GM23338 (cell line): ENCODE measurements at regions not wholly inside any gene's neighbourhood (a gene's known extent, or its start where the extent isn't known, plus 50 kb on each side); places are given as distances from the start of the nearest gene placed in this dataset.
"Not testable (repeated sequence)": the region's sequence is repeated elsewhere in the genome, so short reads cannot be mapped to it uniquely, and the experiment has no call there.

Source experiments
- ATAC-seq: fragments of 200-7000 bp; cut with Tn5 transposase; 3 replicates; pipeline ENCODE4 v1.9.1; 2020
- DNase-seq: peaks from one replicate; pipeline ENCODE4 v3.0.0-alpha.2; 2015; ENCODE audit warnings: low spot score
- H2AFZ ChIP-seq: fragments of 200-600 bp; sonication (generic); 2 replicates; pipeline ENCODE4 v1.8.0; 2016; ENCODE audit warnings: antibody characterized with exemption, mild to moderate bottlenecking, moderate library complexity
- H3F3A ChIP-seq: fragments of 200-600 bp; sonication (generic); replicated peaks from 2 replicates; pipeline ENCODE4 v1.8.0; 2017; ENCODE audit warnings: antibody characterized with exemption, mixed run types, low read depth
- H3K27ac ChIP-seq: fragments of 200-600 bp; sonication (generic); 2 replicates; pipeline ENCODE4 v1.6.1; 2016; ENCODE audit warnings: low read depth
- H3K27me3 ChIP-seq: fragments of 200-600 bp; sonication (generic); 2 replicates; pipeline ENCODE4 v1.8.0; 2016; ENCODE audit warnings: mild to moderate bottlenecking, mixed run types, moderate library complexity; ENCODE audit not compliant: insufficient read depth
- H3K36me3 ChIP-seq: fragments of 200-600 bp; sonication (generic); 2 replicates; pipeline ENCODE4 v1.8.0; 2016; ENCODE audit warnings: mild to moderate bottlenecking; ENCODE audit not compliant: insufficient read depth
- H3K4me1 ChIP-seq: fragments of 200-600 bp; sonication (generic); 2 replicates; pipeline ENCODE4 v1.8.0; 2016; ENCODE audit warnings: mild to moderate bottlenecking, moderate library complexity; ENCODE audit not compliant: insufficient read depth
- H3K4me2 ChIP-seq: fragments of 200-600 bp; sonication (generic); 2 replicates; pipeline ENCODE4 v1.7.1; 2017; ENCODE audit warnings: mixed run types
- H3K4me3 ChIP-seq: fragments of 200-600 bp; sonication (generic); 2 replicates; pipeline ENCODE4 v1.6.1; 2016; ENCODE audit warnings: mixed run types
- H3K79me2 ChIP-seq: fragments of 200-600 bp; sonication (generic); replicated peaks from 2 replicates; pipeline ENCODE4 v1.8.0; 2017; ENCODE audit warnings: mild to moderate bottlenecking; ENCODE audit not compliant: insufficient read depth
- H3K9me2 ChIP-seq: fragments of 200-600 bp; sonication (generic); 2 replicates; pipeline ENCODE4 v1.8.0; 2017; ENCODE audit not compliant: insufficient read depth
- H4K20me1 ChIP-seq: fragments of 200-600 bp; sonication (generic); replicated peaks from 2 replicates; pipeline ENCODE4 v1.8.0; 2017; ENCODE audit warnings: mild to moderate bottlenecking; ENCODE audit not compliant: insufficient read depth
- H3K27ac Mint-ChIP-seq: 2 replicates; pipeline ENCODE4 v1.8.0; 2020; ENCODE audit warnings: inconsistent platforms, mild to moderate bottlenecking, moderate library complexity, mixed read lengths
- H3K27me3 Mint-ChIP-seq: 3 replicates; pipeline ENCODE4 v1.8.0; 2022; ENCODE audit warnings: low read depth, mild to moderate bottlenecking, moderate library complexity, mixed read lengths, inconsistent platforms; ENCODE audit not compliant: insufficient read depth, poor library complexity
- H3K36me3 Mint-ChIP-seq: 3 replicates; pipeline ENCODE4 v1.8.0; 2021; ENCODE audit warnings: low read depth, mild to moderate bottlenecking, inconsistent platforms, moderate library complexity, mixed read lengths
- H3K4me1 Mint-ChIP-seq: 3 replicates; pipeline ENCODE4 v1.8.0; 2020; ENCODE audit warnings: mild to moderate bottlenecking, inconsistent platforms, mixed read lengths
- H3K4me3 Mint-ChIP-seq: 3 replicates; pipeline ENCODE4 v1.8.0; 2021; ENCODE audit warnings: moderate library complexity, mild to moderate bottlenecking, inconsistent platforms, mixed read lengths
- H3K9me3 Mint-ChIP-seq: 3 replicates; pipeline ENCODE4 v1.8.0; 2020; ENCODE audit warnings: moderate library complexity, mild to moderate bottlenecking, inconsistent platforms, mixed read lengths
- NANOG ChIP-seq: IDR thresholded peaks from 2 replicates; pipeline ENCODE4 v1.6.1; 2016; ENCODE audit warnings: antibody characterized with exemption, borderline replicate concordance
- POLR2AphosphoS5 ChIP-seq: IDR thresholded peaks from 2 replicates; pipeline ENCODE4 v1.6.1; 2016; ENCODE audit warnings: antibody characterized with exemption, low read depth
- ZNF114 ChIP-seq: fragments of 250-450 bp; sonication (Bioruptor Pico); IDR thresholded peaks from 2 replicates; pipeline ENCODE4 v1.5.0; 2020; ENCODE audit warnings: mild to moderate bottlenecking, moderate library complexity
- ZNF331 ChIP-seq: fragments of 250-450 bp; sonication (Bioruptor Pico); IDR thresholded peaks from 2 replicates; pipeline ENCODE4 v1.5.0; 2020; ENCODE audit warnings: low read depth, mild to moderate bottlenecking, moderate library complexity
- TF ChIP-seq, protein P1 (sequence below): IDR thresholded peaks from one replicate; pipeline ENCODE4 v1.6.1; 2018; ENCODE audit warnings: antibody characterized with exemption; ENCODE audit not compliant: unreplicated experiment
- TF ChIP-seq, protein P2 (sequence below): IDR thresholded peaks from 2 replicates; pipeline ENCODE4 v1.6.1; 2016; ENCODE audit warnings: antibody characterized with exemption

DNA sequence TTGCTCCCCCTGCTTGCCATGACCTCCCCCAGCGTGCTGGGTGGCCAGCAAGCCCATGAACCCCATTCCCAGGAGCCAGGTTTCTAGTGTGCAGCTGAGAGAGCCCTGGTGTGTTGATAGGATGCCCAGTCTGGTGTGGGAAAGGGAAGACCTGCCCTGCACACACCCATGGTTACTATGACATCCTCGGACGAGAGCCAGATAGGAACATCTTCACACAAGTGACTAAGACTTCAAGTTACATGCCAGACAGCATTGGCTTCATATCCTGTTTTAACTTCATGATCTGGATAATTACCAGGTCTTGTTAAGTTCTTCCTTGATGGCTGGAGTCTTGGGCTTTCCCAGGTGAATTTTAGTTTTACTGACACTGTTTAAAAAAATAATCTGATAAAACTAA lies 196.6 kb upstream of the EGLN3 start (continued):
- TF ChIP-seq, protein P1, sequence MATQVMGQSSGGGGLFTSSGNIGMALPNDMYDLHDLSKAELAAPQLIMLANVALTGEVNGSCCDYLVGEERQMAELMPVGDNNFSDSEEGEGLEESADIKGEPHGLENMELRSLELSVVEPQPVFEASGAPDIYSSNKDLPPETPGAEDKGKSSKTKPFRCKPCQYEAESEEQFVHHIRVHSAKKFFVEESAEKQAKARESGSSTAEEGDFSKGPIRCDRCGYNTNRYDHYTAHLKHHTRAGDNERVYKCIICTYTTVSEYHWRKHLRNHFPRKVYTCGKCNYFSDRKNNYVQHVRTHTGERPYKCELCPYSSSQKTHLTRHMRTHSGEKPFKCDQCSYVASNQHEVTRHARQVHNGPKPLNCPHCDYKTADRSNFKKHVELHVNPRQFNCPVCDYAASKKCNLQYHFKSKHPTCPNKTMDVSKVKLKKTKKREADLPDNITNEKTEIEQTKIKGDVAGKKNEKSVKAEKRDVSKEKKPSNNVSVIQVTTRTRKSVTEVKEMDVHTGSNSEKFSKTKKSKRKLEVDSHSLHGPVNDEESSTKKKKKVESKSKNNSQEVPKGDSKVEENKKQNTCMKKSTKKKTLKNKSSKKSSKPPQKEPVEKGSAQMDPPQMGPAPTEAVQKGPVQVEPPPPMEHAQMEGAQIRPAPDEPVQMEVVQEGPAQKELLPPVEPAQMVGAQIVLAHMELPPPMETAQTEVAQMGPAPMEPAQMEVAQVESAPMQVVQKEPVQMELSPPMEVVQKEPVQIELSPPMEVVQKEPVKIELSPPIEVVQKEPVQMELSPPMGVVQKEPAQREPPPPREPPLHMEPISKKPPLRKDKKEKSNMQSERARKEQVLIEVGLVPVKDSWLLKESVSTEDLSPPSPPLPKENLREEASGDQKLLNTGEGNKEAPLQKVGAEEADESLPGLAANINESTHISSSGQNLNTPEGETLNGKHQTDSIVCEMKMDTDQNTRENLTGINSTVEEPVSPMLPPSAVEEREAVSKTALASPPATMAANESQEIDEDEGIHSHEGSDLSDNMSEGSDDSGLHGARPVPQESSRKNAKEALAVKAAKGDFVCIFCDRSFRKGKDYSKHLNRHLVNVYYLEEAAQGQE, result no peak
- no peak for TF ChIP-seq ZNF331 (CRISPR knock-in tag)
- TF ChIP-seq NANOG, result no peak
- TF ChIP-seq ZNF114 (CRISPR knock-in tag), result no peak
- TF ChIP-seq, protein P2, sequence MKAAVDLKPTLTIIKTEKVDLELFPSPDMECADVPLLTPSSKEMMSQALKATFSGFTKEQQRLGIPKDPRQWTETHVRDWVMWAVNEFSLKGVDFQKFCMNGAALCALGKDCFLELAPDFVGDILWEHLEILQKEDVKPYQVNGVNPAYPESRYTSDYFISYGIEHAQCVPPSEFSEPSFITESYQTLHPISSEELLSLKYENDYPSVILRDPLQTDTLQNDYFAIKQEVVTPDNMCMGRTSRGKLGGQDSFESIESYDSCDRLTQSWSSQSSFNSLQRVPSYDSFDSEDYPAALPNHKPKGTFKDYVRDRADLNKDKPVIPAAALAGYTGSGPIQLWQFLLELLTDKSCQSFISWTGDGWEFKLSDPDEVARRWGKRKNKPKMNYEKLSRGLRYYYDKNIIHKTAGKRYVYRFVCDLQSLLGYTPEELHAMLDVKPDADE, result no peak
- no peak for TF ChIP-seq POLR2AphosphoS5

DNA sequence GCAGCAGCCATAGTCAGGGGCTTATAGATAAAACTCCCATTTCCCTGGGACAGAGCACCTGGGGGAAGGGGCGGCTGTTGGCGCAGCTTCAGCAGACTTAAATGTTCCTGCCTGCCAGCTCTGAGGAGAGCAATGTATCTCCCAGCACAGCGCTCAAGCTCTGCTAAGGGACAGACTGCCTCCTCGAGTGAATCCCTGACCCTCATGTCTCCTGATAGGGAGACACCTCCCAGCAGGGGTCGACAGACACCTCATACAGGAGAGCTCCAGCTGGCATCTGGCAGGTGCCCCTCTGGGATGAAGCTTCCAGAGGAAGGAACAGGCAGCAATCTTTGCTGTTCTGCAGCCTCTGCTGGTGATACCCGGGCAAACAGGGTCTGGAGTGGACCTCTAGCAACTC lies 189.3 kb upstream of the EGLN3 start:
- not testable (repeated sequence) for H4K20me1 ChIP-seq, H3K27me3 Mint-ChIP-seq, H3K4me1 Mint-ChIP-seq, H3K4me1 ChIP-seq, H3K36me3 ChIP-seq, H3K4me3 ChIP-seq, DNase-seq, H3K4me2 ChIP-seq, H3K9me2 ChIP-seq, H3K27me3 ChIP-seq, ATAC-seq, H3K27ac ChIP-seq, H3K27ac Mint-ChIP-seq, H3F3A ChIP-seq, H3K36me3 Mint-ChIP-seq, H3K4me3 Mint-ChIP-seq, H3K79me2 ChIP-seq
- H2AFZ ChIP-seq, result peak overlapping the region; percentile 63; the same call in 1 of the 2 replicates
- peaks cover 43% of the 10 kb centered on the region for H3K9me3 Mint-ChIP-seq

DNA sequence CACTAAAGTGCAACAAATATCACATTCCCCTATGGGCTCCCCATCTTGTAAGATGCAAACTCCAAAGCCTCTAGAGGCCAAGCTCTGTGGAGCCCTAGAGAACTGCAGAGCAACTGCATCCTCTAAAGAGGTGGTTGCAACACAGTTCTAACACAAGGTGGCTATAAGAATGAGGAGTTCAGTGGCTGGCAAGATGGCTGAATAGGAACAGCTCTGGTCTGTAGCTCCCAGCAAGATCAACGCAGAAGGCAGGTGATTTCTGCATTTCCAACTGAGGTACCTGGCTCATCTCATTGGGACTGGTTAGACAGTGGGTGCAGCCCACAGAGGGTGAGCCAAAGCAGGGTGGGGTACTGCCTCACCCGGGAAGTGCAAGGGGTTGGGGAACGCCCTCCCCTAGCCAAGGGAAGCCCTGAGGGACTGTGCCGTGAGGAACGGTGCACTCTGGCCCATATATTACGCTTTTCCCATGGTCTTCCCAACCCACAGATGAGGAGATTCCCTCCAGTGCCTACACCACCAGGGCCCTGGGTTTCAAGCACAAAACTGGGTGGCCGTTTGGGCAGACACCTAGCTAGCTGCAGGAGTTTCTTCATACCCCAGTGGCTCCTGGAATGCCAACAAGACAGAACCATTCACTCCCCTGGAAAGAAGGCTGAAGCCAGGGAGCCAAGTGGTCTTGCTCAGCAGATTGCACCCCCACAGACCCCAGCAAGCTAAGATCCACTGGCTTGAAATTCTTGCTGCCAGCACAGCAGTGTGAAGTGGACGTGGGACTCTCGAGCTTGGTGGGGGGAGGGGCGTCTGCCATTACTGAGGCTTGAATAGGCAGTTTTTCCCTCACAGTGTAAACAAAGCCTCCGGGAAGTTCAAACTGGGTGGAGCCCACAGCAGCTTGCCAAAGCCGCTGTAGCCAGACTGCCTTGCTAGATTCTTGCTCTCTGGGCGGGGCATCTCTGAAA lies 188.6 kb upstream of the EGLN3 start:
- not testable (repeated sequence) for H3K27me3 ChIP-seq, H3K36me3 Mint-ChIP-seq, H3K4me3 ChIP-seq, H3K9me2 ChIP-seq, H3K4me1 Mint-ChIP-seq, H3K4me2 ChIP-seq, H4K20me1 ChIP-seq, H3F3A ChIP-seq, H3K27ac ChIP-seq, H3K4me1 ChIP-seq, H3K27ac Mint-ChIP-seq, H3K27me3 Mint-ChIP-seq, H3K4me3 Mint-ChIP-seq, H3K36me3 ChIP-seq, H3K79me2 ChIP-seq
- H2AFZ ChIP-seq, result peak overlapping the region; percentile 63; the same call in 1 of the 2 replicates
- DNase-seq, result peak; percentile 53
- ATAC-seq, result peak; percentile 75
- H3K9me3 Mint-ChIP-seq, result peaks cover 36% of the 10 kb centered on the region
